Testis (tissue), 2 donors: ENCODE measurements at regions not wholly inside any gene's neighbourhood (a gene's known extent, or its start where the extent isn't known, plus 50 kb on each side); places are given as distances from the start of the nearest gene placed in this dataset.

Experiments
- DNase-seq: peaks from one replicate; pipeline ENCODE4 v3.0.0-alpha.2; 2019
- H3K27ac ChIP-seq, 2 donors: fragments of 200-600 bp; sonication (generic); one replicate each; pipeline ENCODE4 v1.5.1; 2019
- H3K27me3 ChIP-seq: fragments of 200-600 bp; sonication (generic); one replicate; pipeline ENCODE4 v1.5.1; 2019
- H3K36me3 ChIP-seq: fragments of 200-600 bp; sonication (generic); one replicate; pipeline ENCODE4 v1.5.1; 2017; ENCODE audit warnings: low read depth; ENCODE audit errors: missing control alignments
- H3K4me1 ChIP-seq: fragments of 200-600 bp; sonication (generic); one replicate; pipeline ENCODE4 v1.5.1; 2019
- H3K4me3 ChIP-seq, 2 donors: fragments of 200-600 bp; sonication (generic); one replicate each; pipeline ENCODE4 v1.5.1; 2017 to 2019
- H3K9me3 ChIP-seq: fragments of 200-600 bp; sonication (generic); one replicate; pipeline ENCODE4 v1.5.1; 2017
- POLR2A ChIP-seq: fragments of 450-650 bp; IDR thresholded peaks from one replicate; pipeline ENCODE4 v1.6.1; 2017; ENCODE audit warnings: antibody characterized with exemption, mild to moderate bottlenecking, moderate library complexity
- WGBS, 2 donors: methylation state at CpG; one replicate each; pipeline ENCODE4 v1.1.5; 2018; 5-methylcytosine and 5-hydroxymethylcytosine counted together
- intact Hi-C: fragments of 100-400 bp; cut with DNase I; formaldehyde crosslinking; loops from one replicate; pipeline ENCODE4 v1.15.1; 2023; ENCODE audit warnings: low total_unique reads
- TF ChIP-seq, protein P1 (sequence below), 3 experiments: fragments of 450-650 bp in 2 of 3; fragments of 200-600 bp in 1 of 3; sonication (generic) in 1 of 3; IDR thresholded peaks; one replicate each; pipeline ENCODE4 v1.5.1; 2016 to 2019; ENCODE audit warnings: antibody characterized with exemption in 3 of 3, mild to moderate bottlenecking in 2 of 3, moderate library complexity in 1 of 3

GRCh38 chr9:129310666-129311350, 132.7 kb upstream of the IER5L start:
- no peaks in the 10 kb centered on the region for H3K9me3 ChIP-seq
- no peaks in the 10 kb centered on the region for H3K36me3 ChIP-seq
- DNase-seq = peak; percentile 2
- peaks cover 10% of the 10 kb centered on the region for H3K4me1 ChIP-seq
- H3K4me3 ChIP-seq = no peak overlapping the region
- TF ChIP-seq POLR2A = no peak
- TF ChIP-seq, protein P1, sequence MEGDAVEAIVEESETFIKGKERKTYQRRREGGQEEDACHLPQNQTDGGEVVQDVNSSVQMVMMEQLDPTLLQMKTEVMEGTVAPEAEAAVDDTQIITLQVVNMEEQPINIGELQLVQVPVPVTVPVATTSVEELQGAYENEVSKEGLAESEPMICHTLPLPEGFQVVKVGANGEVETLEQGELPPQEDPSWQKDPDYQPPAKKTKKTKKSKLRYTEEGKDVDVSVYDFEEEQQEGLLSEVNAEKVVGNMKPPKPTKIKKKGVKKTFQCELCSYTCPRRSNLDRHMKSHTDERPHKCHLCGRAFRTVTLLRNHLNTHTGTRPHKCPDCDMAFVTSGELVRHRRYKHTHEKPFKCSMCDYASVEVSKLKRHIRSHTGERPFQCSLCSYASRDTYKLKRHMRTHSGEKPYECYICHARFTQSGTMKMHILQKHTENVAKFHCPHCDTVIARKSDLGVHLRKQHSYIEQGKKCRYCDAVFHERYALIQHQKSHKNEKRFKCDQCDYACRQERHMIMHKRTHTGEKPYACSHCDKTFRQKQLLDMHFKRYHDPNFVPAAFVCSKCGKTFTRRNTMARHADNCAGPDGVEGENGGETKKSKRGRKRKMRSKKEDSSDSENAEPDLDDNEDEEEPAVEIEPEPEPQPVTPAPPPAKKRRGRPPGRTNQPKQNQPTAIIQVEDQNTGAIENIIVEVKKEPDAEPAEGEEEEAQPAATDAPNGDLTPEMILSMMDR (IDR thresholded peaks at IDR 0.05) = no peak
- 85 to 93% methylated on average over 7 of the region's 7 CpGs for WGBS, 2 donors
- H3K27ac ChIP-seq = no peak overlapping the region
- intact Hi-C loops = no loop called here
- no peaks in the 10 kb centered on the region for H3K27me3 ChIP-seq

- intact Hi-C loops = no loop called here
Observed at GRCh38 chr9:129309906-129310305, 131.8 kb upstream of the IER5L start.

DNA sequence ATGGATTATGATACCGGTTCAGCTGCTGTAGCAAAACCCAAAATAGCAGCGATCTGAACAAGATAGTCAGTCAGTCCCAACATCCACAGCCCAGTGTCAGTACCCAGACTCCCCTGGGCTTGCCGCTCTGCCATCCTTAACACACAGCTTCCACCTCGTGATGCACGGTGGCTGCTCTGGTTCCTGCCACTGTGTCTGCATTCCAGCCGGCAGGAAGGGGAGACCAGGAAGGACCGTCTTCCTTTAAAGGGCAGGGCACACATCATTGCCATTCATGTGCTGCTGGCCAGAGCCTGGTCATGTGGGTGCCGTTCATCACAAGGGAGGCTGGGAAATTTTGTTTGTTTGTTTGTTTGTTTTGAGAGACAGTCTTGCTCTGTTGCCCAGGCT, 131.0 kb upstream of the IER5L start:
- Histone ChIP-seq H3K9me3 (no peaks in the 10 kb centered on the region), H3K4me3 (no peak overlapping the region), H3K27ac (no peak overlapping the region), H3K36me3 (no peaks in the 10 kb centered on the region), H3K4me1 (no peaks in the 10 kb centered on the region), H3K27me3 (no peaks in the 10 kb centered on the region)
- intact Hi-C loops = no loop called here
- TF ChIP-seq POLR2A = no peak
- TF ChIP-seq, protein P1 (IDR thresholded peaks at IDR 0.05) = no peak
- peak; percentile 10 for DNase-seq
- WGBS, 2 donors = 96 to 97% methylated on average over 8 of the region's 8 CpGs

More at GRCh38 chr9:129309906-129310305, 131.8 kb upstream of the IER5L start:
- peaks cover 3% of the 10 kb centered on the region for H3K4me1 ChIP-seq
- H3K27me3 ChIP-seq = no peaks in the 10 kb centered on the region
- WGBS, 2 donors = 87 to 93% methylated on average over 5 of the region's 5 CpGs
- no peak overlapping the region for H3K27ac ChIP-seq
- H3K9me3 ChIP-seq = no peaks in the 10 kb centered on the region
- H3K4me3 ChIP-seq = no peak overlapping the region
- peak; percentile 3 for DNase-seq
- no peaks in the 10 kb centered on the region for H3K36me3 ChIP-seq
- no peak for TF ChIP-seq POLR2A
- TF ChIP-seq, protein P1 (IDR thresholded peaks at IDR 0.05) = no peak

DNA sequence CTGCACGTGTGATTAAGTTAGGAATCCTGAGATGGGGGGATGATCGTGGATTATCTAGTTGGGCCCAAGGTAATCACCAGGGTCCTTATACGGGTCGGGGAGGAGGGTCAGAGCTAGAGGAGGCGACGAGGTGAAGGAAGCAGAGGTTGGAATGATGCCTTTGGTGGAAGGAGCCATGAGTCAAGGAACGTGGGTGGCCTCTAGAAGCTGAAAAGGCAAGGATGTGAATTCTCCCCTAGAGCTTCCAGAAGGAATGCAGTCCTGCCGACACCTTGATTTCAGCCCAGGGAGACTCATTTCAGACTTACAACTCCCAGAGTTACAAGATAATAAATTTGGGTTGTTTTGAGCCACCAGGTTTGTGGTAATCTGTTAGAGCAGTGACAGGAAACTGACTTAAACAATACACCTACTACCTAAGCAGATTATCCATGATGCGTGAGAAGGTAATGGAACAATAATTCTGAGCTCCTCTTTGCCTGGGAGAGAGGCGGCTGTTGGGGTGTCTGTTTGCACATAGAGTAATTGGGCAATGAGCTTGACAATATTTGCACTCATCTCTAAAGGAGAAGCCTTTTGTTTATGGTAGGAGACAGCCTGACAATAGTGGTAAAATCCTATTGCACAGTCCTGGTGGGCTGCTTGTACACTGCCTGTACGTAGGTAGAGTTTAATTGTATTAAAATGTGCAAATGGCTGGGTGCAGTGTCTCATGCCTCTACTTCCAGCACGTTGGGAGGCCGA, 129.3 kb upstream of the IER5L start:
- intact Hi-C loops = no loop called here
- peak; percentile 1 for DNase-seq
- Histone ChIP-seq H3K27ac (no peak overlapping the region), H3K9me3 (no peaks in the 10 kb centered on the region), H3K36me3 (no peaks in the 10 kb centered on the region), H3K4me1 (no peaks in the 10 kb centered on the region), H3K4me3 (no peak overlapping the region), H3K27me3 (no peaks in the 10 kb centered on the region)
- TF ChIP-seq POLR2A = no peak
- TF ChIP-seq, protein P1 (IDR thresholded peaks at IDR 0.05) = no peak
- 72 to 78% methylated on average over 13 of the region's 13 CpGs for WGBS, 2 donors
